ENCODE measurements at regions not wholly inside any gene's neighbourhood (a gene's known extent, or its start where the extent isn't known, plus 50 kb on each side); places are given as distances from the start of the nearest gene placed in this dataset.

GRCh38 chr20:40050596-40050995 lies 638.4 kb downstream of the MAFB start:
- Histone ChIP-seq H3K27me3 (ENCODE audit: low read length) (no peaks in the 10 kb centered on the region), H3K79me2 (ENCODE audit: low read length) (no peaks in the 10 kb centered on the region), H3K9ac (ENCODE audit: low read length) (no peak overlapping the region), H3K27ac (ENCODE audit: low read length) (no peak overlapping the region), H3K4me3 (ENCODE audit: low read length) (no peak overlapping the region), H3K4me2 (ENCODE audit: low read length) (no peak overlapping the region), H3K4me1 (ENCODE audit: insufficient read depth, low read length) (no peaks in the 10 kb centered on the region), H3K9me3 (ENCODE audit: low read length) (peaks cover 28% of the 10 kb centered on the region; the same call in 1 of the 2 replicates), H3K36me3 (ENCODE audit: low read depth, low read length) (no peaks in the 10 kb centered on the region), H2AFZ (ENCODE audit: low read length) (no peak overlapping the region), H3K9me2 (replicated peaks; ENCODE audit: low read length) (no peaks in the 10 kb centered on the region), H4K20me1 (ENCODE audit: low read length) (no peaks in the 10 kb centered on the region), H3F3A (ENCODE audit: low read length, unreplicated experiment) (no peaks in the 10 kb centered on the region)
- no TSS peak for BruUV-seq (replicated peaks)
- ChIA-PET CTCF (no interaction called here), POLR2A (ENCODE audit: unreplicated experiment) (no interaction called here)
- TF ChIP-seq EZH2phosphoT487 (IDR thresholded peaks at IDR 0.05; ENCODE audit: borderline replicate concordance, low read length) (no peak), EZH2 (IDR thresholded peaks at IDR 0.05; ENCODE audit: low read length, unreplicated experiment) (no peak)
- ATAC-seq (no peak), DNase-seq (no peak)
- intact Hi-C loops (cut with micrococcal nuclease), result no loop called here

DNA sequence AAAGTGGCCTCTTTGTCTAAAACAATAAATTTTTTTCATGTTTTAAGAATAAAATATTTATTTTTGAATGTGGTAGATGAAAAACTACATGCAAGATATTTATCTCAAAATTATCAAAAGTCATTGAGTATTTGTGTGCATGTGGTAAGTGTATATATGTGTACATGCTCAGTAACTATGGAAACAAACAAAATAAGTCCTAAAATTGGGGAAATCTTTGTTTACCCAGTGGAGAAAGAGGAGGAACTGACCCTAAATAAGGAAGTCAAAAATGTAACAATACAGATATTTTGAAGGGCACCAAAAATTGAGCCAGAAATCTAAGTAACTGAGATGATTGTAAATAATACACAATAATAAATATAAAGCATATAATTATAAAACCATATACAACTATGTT lies 639.2 kb downstream of the MAFB start:
- no peak overlapping the region for H3K4me2 ChIP-seq (ENCODE audit: low read length)
- no peak overlapping the region for H3K4me3 ChIP-seq (ENCODE audit: low read length)
- H3K27ac ChIP-seq (ENCODE audit: low read length), result no peak overlapping the region
- H3K9me3 ChIP-seq (ENCODE audit: low read length), result peaks cover 28% of the 10 kb centered on the region; the same call in 1 of the 2 replicates
- H3K36me3 ChIP-seq (ENCODE audit: low read depth, low read length), result no peaks in the 10 kb centered on the region
- DNase-seq, result no peak
- intact Hi-C loops (cut with micrococcal nuclease), result no loop called here
- no peak overlapping the region for H2AFZ ChIP-seq (ENCODE audit: low read length)
- BruUV-seq (replicated peaks), result no TSS peak
- no peaks in the 10 kb centered on the region for H4K20me1 ChIP-seq (ENCODE audit: low read length)
- no peaks in the 10 kb centered on the region for H3K4me1 ChIP-seq (ENCODE audit: insufficient read depth, low read length)
- CTCF ChIA-PET, result no interaction called here
- H3K27me3 ChIP-seq (ENCODE audit: low read length), result no peaks in the 10 kb centered on the region
- POLR2A ChIA-PET (ENCODE audit: unreplicated experiment), result no interaction called here
- no peaks in the 10 kb centered on the region for H3K79me2 ChIP-seq (ENCODE audit: low read length)
- H3F3A ChIP-seq (ENCODE audit: low read length, unreplicated experiment), result no peaks in the 10 kb centered on the region
- TF ChIP-seq EZH2 (IDR thresholded peaks at IDR 0.05; ENCODE audit: low read length, unreplicated experiment), result no peak
- TF ChIP-seq, protein P1, sequence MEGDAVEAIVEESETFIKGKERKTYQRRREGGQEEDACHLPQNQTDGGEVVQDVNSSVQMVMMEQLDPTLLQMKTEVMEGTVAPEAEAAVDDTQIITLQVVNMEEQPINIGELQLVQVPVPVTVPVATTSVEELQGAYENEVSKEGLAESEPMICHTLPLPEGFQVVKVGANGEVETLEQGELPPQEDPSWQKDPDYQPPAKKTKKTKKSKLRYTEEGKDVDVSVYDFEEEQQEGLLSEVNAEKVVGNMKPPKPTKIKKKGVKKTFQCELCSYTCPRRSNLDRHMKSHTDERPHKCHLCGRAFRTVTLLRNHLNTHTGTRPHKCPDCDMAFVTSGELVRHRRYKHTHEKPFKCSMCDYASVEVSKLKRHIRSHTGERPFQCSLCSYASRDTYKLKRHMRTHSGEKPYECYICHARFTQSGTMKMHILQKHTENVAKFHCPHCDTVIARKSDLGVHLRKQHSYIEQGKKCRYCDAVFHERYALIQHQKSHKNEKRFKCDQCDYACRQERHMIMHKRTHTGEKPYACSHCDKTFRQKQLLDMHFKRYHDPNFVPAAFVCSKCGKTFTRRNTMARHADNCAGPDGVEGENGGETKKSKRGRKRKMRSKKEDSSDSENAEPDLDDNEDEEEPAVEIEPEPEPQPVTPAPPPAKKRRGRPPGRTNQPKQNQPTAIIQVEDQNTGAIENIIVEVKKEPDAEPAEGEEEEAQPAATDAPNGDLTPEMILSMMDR (conservative IDR thresholded peaks at IDR 0.05; ENCODE audit: low read depth, low read length), result no peak
- no peak for TF ChIP-seq EZH2phosphoT487 (IDR thresholded peaks at IDR 0.05; ENCODE audit: borderline replicate concordance, low read length)
- no peaks in the 10 kb centered on the region for H3K9me2 ChIP-seq (replicated peaks; ENCODE audit: low read length)
- no peak for ATAC-seq
- no peak overlapping the region for H3K9ac ChIP-seq (ENCODE audit: low read length)

DNA sequence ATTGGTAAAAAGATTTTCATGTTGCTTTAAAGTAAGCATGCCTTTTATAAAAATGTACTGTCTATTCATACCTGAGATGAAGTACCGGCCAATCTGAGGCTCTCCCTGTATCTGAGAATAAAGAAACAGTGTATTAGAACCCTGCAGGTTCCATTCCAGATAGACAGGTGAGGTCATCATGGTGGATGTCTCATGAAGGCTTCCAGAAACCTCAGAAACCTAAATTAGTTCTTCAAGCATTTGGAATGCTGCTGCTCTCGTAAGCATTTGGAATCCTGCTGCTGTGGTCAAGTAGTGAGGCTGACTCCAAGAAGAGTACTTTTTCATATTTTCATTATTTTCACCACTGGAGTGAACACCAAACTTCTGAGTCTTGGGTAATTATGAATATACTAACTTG lies 642.3 kb downstream of the MAFB start:
- BruUV-seq (replicated peaks), result no TSS peak
- ATAC-seq, result no peak

More for the DNA sequence above, 642.3 kb downstream of the MAFB start:
- intact Hi-C loops (cut with micrococcal nuclease), result no loop called here
- Histone ChIP-seq H3K27ac (ENCODE audit: low read length) (no peak overlapping the region), H3K4me2 (ENCODE audit: low read length) (no peak overlapping the region), H3K9me3 (ENCODE audit: low read length) (peaks cover 30% of the 10 kb centered on the region; the same call in 1 of the 2 replicates), H3K4me1 (ENCODE audit: insufficient read depth, low read length) (no peaks in the 10 kb centered on the region), H4K20me1 (ENCODE audit: low read length) (no peaks in the 10 kb centered on the region), H2AFZ (ENCODE audit: low read length) (no peak overlapping the region), H3K9ac (ENCODE audit: low read length) (no peak overlapping the region), H3K9me2 (replicated peaks; ENCODE audit: low read length) (no peaks in the 10 kb centered on the region), H3K27me3 (ENCODE audit: low read length) (no peaks in the 10 kb centered on the region), H3F3A (ENCODE audit: low read length, unreplicated experiment) (no peaks in the 10 kb centered on the region), H3K4me3 (ENCODE audit: low read length) (no peak overlapping the region), H3K79me2 (ENCODE audit: low read length) (no peaks in the 10 kb centered on the region), H3K36me3 (ENCODE audit: low read depth, low read length) (no peaks in the 10 kb centered on the region)
- no peak for DNase-seq
- ChIA-PET POLR2A (ENCODE audit: unreplicated experiment) (no interaction called here), CTCF (no interaction called here)
- TF ChIP-seq, protein P1 (conservative IDR thresholded peaks at IDR 0.05; ENCODE audit: low read depth, low read length), result no peak
- TF ChIP-seq EZH2phosphoT487 (IDR thresholded peaks at IDR 0.05; ENCODE audit: borderline replicate concordance, low read length) (no peak), EZH2 (IDR thresholded peaks at IDR 0.05; ENCODE audit: low read length, unreplicated experiment) (no peak)
